HG02798 (cell line): ENCODE measurements at regions not wholly inside any gene's neighbourhood (a gene's known extent, or its start where the extent isn't known, plus 50 kb on each side); places are given as distances from the start of the nearest gene placed in this dataset.

Experiments used
- ATAC-seq: cut with Tn5 transposase; IDR thresholded peaks from one replicate; pipeline ENCODE4 v1.9.1; 2021; ENCODE audit warnings: mild to moderate bottlenecking; ENCODE audit not compliant: unreplicated experiment, poor library complexity

- no peak for ATAC-seq
Observed at GRCh38 chrX:45385757-45386156, 185.1 kb upstream of the DIPK2B start.

- no peak for ATAC-seq
Observed at GRCh38 chrX:45381841-45382240, 181.2 kb upstream of the DIPK2B start.

DNA sequence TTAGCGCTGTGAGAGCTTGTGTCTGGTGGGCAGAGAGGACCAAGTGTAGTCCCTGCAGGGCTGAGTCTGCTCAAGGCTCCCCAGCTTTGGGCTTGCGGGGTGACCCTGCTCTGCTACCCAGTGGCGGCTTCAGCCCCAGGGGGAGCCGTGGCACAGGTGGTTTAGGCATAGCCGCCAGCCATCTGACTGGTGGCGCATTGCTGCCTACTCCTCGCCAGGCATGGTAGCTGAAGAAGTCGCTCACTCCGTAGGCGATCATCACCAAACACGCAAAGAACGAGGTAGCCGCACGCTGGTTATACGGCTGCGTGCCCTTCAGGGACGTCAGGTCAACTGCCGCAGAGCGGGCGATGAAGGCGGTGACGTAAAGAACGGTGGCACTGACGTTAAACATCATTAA lies 180.7 kb upstream of the DIPK2B start:
- no peak for ATAC-seq

DNA sequence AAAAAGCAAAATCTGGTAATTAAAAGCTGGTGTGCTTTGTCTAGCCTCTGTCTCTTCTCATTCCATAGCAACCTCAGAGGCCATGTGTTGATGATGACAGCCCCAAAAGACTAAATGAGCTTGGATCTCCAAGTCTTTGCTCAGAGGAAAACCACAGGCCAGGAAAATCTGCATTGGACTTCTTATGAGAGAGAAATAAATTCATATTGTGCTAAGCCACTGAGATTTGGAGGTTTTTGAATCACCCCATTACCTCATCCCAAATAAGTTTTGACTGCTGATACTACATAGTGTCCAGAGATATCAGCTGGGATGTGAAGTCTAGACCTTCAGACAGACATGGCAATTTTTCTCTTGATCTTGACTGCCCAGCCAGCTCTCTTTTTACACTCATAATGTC lies 178.6 kb upstream of the DIPK2B start:
- no peak for ATAC-seq

GRCh38 chrX:45372151-45372550 lies 171.5 kb upstream of the DIPK2B start:
- no peak for ATAC-seq

- ATAC-seq: no peak
Observed at GRCh38 chrX:45368705-45369104, 168.0 kb upstream of the DIPK2B start.

GRCh38 chrX:45363596-45363995 lies 162.9 kb upstream of the DIPK2B start:
- no peak for ATAC-seq

- no peak for ATAC-seq
Observed at GRCh38 chrX:45360571-45360970, 159.9 kb upstream of the DIPK2B start.

DNA sequence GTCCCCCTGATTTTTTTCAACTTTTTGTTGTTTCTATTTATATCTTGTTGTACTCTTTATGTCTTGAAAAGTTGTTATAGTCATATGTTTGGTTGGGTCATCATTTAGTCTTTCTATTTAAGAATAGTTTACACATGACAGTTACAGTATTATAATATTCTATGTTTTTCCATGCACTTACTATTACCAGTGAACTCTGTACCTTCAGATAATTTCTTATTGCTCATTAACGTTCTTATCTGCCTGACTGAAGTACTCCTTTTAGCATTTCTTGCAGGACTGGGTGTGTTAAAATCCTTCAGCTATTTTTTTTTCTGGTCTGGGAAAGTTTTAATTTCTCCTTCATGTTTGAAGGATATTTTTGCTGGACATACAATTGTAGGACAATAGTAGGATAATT lies 157.7 kb upstream of the DIPK2B start:
- ATAC-seq: no peak

GRCh38 chrX:45353456-45353855 lies 152.8 kb upstream of the DIPK2B start:
- no peak for ATAC-seq

DNA sequence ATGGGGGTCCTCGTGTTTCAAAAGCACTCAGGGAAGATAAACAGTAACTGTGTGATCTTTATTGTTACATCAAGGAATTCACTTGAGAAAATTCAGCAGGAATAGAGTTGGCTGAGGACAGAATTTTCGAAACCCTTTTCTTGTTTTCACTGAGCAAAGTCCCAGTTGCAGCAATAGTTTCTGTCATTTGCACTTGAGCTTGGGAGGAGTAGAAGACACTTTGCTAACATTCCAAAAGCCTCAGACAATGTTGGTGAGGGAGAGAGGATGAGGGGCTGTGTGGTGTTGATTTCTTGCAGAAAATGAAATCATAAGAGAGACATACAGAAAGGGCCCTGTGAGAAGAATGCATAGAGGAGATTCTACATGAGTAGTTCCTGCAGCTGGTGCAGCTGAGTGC lies 151.9 kb upstream of the DIPK2B start:
- no peak for ATAC-seq

GRCh38 chrX:45351478-45351877 lies 150.8 kb upstream of the DIPK2B start:
- no peak for ATAC-seq

GRCh38 chrX:45348296-45348695 lies 147.6 kb upstream of the DIPK2B start:
- no peak for ATAC-seq

- ATAC-seq: no peak
Observed at GRCh38 chrX:45347877-45348276, 147.2 kb upstream of the DIPK2B start.

DNA sequence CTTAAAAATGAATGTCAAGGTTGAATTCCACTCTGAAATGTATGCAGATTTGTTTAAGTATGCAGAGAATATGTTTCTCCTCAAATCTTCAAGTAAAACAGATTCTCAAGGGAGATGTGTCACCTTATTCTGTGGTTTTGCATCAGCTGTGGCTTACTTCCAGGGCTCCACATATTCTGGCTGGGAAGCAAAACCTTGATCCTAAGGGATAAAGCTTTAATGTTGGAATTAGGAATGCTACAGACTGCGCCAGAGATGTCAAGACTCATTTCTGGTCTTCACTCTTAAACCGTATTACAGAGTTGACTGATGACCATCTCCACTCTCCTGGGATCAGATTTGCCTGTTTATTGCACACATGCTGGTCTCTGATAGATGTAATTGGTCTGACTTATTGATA lies 143.9 kb upstream of the DIPK2B start:
- ATAC-seq: no peak

DNA sequence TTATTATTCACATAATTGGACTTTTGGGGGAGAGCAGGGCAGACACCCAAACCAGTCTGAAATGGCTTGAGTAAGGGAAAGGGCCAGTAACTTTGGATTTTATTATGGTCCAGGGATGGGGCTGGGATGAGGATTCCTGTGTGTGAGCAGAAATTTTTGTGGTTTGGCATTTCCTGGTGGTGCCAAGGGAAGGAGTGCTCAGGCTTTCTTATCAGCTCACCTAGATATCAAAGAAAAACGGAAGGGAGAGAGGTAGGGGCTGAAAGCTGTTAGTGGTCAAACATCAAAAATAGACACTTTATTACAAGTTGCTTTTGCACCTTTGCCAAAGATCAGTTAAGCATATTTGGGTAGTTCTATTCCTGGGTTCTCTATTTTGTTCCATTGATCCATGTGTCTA lies 128.5 kb upstream of the DIPK2B start:
- ATAC-seq: no peak

DNA sequence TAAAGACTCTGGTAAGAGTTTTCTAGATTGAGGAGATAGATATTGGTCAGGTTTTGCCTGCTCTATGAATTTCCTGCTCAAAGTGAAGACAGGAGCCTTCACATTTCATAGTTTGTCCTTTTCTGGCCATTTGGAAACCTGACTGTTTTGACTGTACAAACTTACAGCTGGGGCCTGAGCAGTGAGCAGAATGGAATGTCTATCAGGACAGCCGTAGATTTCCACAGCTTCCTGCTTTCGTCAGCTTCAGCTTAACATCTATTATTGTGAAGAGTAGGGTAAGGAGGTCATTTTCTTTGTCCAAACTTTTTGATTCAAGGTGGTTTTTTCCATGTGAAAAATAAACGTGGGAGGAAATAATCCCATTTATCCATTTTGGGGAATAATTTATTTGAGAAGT lies 124.3 kb upstream of the DIPK2B start:
- no peak for ATAC-seq

DNA sequence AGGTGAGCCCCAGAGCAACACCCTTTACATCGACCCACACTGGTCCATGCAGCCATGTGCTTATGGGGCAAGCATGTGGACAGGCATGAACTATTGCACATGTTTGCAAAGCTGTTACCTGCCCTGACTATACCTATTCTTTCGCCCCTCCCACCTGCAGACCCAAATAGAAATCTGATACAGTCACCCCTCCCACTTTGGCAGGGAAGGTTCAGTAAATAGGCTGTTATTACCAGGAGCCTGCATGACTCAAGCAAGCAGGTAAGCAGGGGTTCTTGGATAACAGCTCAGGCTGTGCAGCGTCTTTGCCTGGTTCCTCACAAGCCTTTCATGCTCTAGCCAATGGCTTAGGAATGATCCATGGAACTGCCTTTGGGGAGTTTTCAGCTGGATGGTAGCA lies 122.7 kb upstream of the DIPK2B start:
- ATAC-seq: no peak

DNA sequence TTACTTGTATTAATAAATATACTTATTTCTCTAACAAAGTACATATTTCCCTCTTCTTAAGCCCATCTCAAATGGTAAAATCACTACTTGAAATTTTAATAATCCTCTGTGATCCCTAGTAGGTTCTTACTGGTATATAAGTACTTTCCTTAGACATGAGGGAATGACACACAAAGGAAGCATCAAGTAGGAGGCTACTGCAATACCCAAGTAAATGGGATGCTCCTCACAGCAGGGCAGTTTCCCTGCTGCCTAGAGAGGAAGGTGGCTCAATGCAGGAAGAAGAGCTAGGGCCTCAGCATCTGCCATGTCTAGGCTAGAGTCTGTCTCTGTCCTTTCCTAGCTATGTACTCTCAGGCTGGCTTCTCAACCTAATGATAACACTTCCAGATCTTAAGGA lies 122.1 kb upstream of the DIPK2B start:
- ATAC-seq: no peak

DNA sequence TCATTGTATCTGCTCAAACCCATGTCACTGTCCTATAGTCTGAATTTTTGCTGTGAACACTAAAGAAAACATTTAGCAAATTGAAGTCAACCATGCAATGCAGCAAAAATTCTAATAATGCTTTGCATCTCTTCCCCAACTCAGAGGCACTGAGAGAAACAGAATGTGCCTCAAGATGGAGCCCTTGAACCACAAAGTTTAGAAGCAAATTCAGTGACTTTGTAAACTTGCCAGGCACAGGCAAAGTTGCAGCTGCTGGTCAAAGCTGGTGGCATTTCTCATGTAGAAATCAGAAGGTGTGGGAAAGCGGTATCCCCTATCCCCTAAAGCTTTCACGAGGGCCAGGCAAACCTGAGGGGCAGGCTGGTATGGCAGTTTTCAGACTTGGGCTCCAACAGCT lies 121.7 kb upstream of the DIPK2B start:
- ATAC-seq: no peak

GRCh38 chrX:45320191-45320590 lies 119.5 kb upstream of the DIPK2B start:
- ATAC-seq: no peak

- ATAC-seq: no peak
Observed at GRCh38 chrX:45309801-45310200, 109.1 kb upstream of the DIPK2B start.

GRCh38 chrX:45309096-45309495 lies 108.4 kb upstream of the DIPK2B start:
- ATAC-seq: no peak
